Activated naive CD4-positive, alpha-beta T cell treated with Interleukin-2 at 50 U/mL for 16 hours (primary cell): ENCODE measurements at regions not wholly inside any gene's neighbourhood (a gene's known extent, or its start where the extent isn't known, plus 50 kb on each side); places are given as distances from the start of the nearest gene placed in this dataset.

Experiments
- DNase-seq: peaks from one replicate; pipeline ENCODE4 v3.0.0-alpha.2; 2020

GRCh38 chr20:40203032-40203431, 486.0 kb downstream of the MAFB start:
- no peak for DNase-seq

GRCh38 chr20:40197691-40198090, 491.3 kb downstream of the MAFB start:
- no peak for DNase-seq

- DNase-seq = no peak
Measured at GRCh38 chr20:40196846-40197436, 492.1 kb downstream of the MAFB start.

- DNase-seq = no peak
Measured at GRCh38 chr20:40195742-40196141, 493.3 kb downstream of the MAFB start.

- DNase-seq = no peak
Measured at GRCh38 chr20:40192529-40192928, 496.5 kb downstream of the MAFB start.

- DNase-seq = no peak
Measured at GRCh38 chr20:40192081-40192480, 497.0 kb downstream of the MAFB start.

GRCh38 chr20:40191573-40191972, 497.5 kb downstream of the MAFB start:
- no peak for DNase-seq

- no peak for DNase-seq
Measured at GRCh38 chr20:40189621-40190020, 499.4 kb downstream of the MAFB start.

- DNase-seq = no peak
Measured at GRCh38 chr20:40188319-40188718, 500.7 kb downstream of the MAFB start.

- DNase-seq = no peak
Measured at GRCh38 chr20:40186826-40187225, 502.2 kb downstream of the MAFB start.

GRCh38 chr20:40181676-40182075, 507.4 kb downstream of the MAFB start:
- no peak for DNase-seq

GRCh38 chr20:40176098-40176841, 512.8 kb downstream of the MAFB start:
- no peak for DNase-seq

GRCh38 chr20:40175296-40175695, 513.7 kb downstream of the MAFB start:
- DNase-seq = no peak

GRCh38 chr20:40173872-40174271, 515.2 kb downstream of the MAFB start:
- no peak for DNase-seq

- DNase-seq = no peak
Measured at GRCh38 chr20:40168981-40169620, 519.9 kb downstream of the MAFB start.

GRCh38 chr20:40161391-40161790, 527.6 kb downstream of the MAFB start:
- DNase-seq = no peak

- no peak for DNase-seq
Measured at GRCh38 chr20:40160097-40160550, 528.9 kb downstream of the MAFB start.

GRCh38 chr20:40159276-40159675, 529.8 kb downstream of the MAFB start:
- DNase-seq = no peak

GRCh38 chr20:40156600-40157317, 532.3 kb downstream of the MAFB start:
- DNase-seq = no peak

GRCh38 chr20:40154514-40154913, 534.5 kb downstream of the MAFB start:
- DNase-seq = no peak

- no peak for DNase-seq
Measured at GRCh38 chr20:40148886-40149285, 540.1 kb downstream of the MAFB start.

GRCh38 chr20:40146071-40146470, 543.0 kb downstream of the MAFB start:
- no peak for DNase-seq

- no peak for DNase-seq
Measured at GRCh38 chr20:40144581-40144980, 544.5 kb downstream of the MAFB start.

- no peak for DNase-seq
Measured at GRCh38 chr20:40134176-40134575, 554.9 kb downstream of the MAFB start.
